ENCODE measurements at regions not wholly inside any gene's neighbourhood (a gene's known extent, or its start where the extent isn't known, plus 50 kb on each side); places are given as distances from the start of the nearest gene placed in this dataset.

DNA sequence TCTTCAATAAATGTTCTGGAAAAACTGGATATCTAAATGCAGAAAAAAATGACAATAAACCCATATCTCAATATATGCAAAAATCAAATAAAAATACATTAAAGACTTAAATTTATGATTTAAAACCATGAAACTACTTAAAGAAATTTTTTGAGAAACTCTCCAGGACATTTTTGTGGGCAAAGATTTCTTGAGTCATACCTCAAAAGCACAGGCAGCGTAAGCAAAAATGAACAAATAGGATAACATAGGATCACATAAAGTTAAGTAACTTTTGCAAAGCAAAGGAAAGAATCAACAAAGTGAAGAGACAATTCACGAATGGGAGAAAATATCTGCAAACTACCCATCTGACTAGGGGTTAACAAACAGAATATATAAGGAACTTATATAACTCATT lies 1545.5 kb downstream of the SUCLG1 start:
- no peak for DNase-seq (ENCODE audit: low read depth)
- TF ChIP-seq, protein P1, sequence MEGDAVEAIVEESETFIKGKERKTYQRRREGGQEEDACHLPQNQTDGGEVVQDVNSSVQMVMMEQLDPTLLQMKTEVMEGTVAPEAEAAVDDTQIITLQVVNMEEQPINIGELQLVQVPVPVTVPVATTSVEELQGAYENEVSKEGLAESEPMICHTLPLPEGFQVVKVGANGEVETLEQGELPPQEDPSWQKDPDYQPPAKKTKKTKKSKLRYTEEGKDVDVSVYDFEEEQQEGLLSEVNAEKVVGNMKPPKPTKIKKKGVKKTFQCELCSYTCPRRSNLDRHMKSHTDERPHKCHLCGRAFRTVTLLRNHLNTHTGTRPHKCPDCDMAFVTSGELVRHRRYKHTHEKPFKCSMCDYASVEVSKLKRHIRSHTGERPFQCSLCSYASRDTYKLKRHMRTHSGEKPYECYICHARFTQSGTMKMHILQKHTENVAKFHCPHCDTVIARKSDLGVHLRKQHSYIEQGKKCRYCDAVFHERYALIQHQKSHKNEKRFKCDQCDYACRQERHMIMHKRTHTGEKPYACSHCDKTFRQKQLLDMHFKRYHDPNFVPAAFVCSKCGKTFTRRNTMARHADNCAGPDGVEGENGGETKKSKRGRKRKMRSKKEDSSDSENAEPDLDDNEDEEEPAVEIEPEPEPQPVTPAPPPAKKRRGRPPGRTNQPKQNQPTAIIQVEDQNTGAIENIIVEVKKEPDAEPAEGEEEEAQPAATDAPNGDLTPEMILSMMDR (IDR thresholded peaks at IDR 0.05; ENCODE audit: control insufficient read depth, extremely low read depth, insufficient read depth) = no peak
- no peak overlapping the region for H3K4me3 ChIP-seq (ENCODE audit: low read depth, low read length)

DNA sequence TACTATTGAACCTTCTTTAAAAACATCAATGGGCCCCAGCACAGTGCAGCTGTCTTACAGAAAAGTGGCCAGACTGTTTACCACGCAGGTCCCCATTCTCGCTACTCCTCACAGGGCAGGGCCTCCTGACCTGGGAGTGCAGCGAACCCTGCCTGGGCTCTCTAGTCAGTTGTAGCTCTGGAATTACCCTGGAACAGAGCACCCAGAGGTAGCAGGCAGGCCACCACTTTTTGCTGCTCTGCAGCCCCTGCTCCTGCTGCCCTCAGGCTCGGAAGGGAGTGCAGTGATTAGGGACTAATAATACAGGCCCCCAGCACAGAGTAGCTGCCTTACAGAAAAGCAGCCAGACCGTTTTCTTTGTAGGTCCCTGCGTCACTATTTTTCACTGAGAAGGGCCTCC lies 1563.0 kb downstream of the SUCLG1 start:
- no peak for DNase-seq (ENCODE audit: low read depth)
- no peak overlapping the region for H3K4me3 ChIP-seq (ENCODE audit: low read depth, low read length)
- TF ChIP-seq, protein P1 (IDR thresholded peaks at IDR 0.05; ENCODE audit: control insufficient read depth, extremely low read depth, insufficient read depth) = no peak

DNA sequence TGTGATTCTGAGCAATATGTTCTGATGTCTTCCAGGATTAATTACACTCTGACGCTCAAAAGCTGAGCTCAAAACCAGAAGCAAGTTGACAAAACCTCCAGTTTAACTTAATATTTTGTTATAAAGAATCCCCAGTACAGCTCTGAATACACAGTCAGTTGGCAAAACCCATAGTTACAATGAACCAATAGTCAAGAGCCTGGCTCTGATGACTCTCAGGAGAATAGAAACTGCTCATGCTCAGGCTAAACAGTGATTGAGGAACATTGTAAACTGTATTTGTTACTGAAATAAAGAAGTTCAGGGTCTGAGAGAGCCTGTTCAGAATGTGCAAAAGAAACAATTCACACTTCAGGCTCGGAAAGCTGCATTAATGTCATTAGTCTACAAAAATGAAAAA lies 1565.9 kb downstream of the SUCLG1 start:
- H3K4me3 ChIP-seq (ENCODE audit: low read depth, low read length) = no peak overlapping the region
- TF ChIP-seq, protein P1 (IDR thresholded peaks at IDR 0.05; ENCODE audit: control insufficient read depth, extremely low read depth, insufficient read depth) = no peak
- no peak for DNase-seq (ENCODE audit: low read depth)

DNA sequence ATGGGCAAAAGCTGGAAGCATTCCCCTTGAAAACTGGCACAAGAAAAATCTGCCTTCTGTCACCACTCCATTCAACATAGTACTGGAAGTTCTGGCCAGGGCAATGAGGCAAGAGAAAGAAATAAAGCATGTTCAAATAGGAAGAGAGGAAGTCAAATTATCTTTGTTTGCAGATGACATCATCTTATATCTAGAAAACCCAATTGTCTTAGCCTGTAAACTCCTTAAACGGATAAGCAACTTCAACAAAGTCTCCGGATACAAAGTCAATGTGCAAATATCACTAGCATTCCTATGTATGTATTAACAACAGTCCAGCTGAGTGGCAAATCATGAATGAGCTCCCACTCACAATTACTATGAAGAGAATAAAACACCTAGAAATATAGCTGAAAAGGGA lies 1579.3 kb downstream of the SUCLG1 start:
- peak; percentile 51 for DNase-seq (ENCODE audit: low read depth)
- TF ChIP-seq, protein P1 (IDR thresholded peaks at IDR 0.05; ENCODE audit: control insufficient read depth, extremely low read depth, insufficient read depth) = no peak
- no peak overlapping the region for H3K4me3 ChIP-seq (ENCODE audit: low read depth, low read length)

DNA sequence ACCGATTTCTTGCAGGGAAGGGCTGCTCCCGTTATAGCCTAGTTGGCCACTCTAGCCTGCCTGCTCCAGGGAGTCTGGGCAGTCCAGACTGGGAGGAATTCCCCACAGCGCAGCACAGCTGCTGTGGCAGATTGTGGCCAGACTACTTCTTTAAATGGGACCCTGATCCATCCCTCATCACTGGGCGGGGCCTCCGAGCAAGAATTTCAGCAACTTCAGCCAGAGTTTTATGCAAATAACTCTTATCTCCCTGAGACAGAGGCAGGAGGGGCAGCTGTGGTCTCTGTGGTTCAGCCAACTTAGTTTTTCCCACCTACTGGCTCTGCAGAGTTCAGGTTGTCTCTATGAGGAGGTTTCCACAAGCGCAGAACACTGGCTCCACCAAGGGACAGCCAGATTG lies 1583.2 kb downstream of the SUCLG1 start:
- no peak overlapping the region for H3K4me3 ChIP-seq (ENCODE audit: low read depth, low read length)
- no peak for DNase-seq (ENCODE audit: low read depth)
- TF ChIP-seq, protein P1 (IDR thresholded peaks at IDR 0.05; ENCODE audit: control insufficient read depth, extremely low read depth, insufficient read depth) = no peak

DNA sequence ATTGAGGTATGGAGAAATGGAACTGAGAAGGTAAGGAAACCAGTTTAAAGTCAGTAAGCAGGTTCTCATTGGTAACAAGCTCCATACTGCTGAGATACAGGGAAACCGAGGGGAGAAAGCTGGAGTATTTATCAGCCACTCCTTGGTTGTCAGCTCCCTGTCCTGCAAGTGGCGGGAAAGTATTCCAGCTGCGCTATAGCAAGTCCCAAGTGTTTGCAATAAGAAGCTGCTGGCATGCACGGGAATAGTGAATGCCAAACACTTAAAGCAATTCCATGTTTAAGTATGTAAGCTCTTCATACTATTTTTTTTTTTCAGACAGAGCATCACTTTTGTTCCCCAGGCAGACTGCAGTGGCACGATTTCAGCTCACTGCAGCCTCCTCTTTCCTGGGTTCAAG lies 1601.1 kb downstream of the SUCLG1 start:
- TF ChIP-seq, protein P1 (IDR thresholded peaks at IDR 0.05; ENCODE audit: control insufficient read depth, extremely low read depth, insufficient read depth) = no peak
- DNase-seq (ENCODE audit: low read depth) = no peak
- H3K4me3 ChIP-seq (ENCODE audit: low read depth, low read length) = no peak overlapping the region

DNA sequence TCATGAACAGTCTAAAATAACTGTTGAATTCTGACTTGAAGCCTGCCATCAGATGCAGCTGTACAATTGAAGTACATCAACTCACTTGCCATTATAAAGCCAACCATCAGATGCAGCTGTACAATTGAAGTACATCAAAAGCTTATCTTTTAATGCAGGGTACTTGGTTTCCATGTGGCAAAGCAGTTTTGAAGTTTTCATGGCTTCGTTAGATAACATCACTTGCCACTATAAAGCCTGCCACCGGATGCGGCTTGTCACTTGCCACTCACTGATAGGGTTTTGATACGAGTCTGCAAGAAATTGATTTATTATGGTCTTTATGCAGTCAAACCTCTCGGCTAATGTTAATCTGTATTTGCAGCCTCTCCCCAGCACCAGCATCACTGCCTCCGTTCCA lies 1605.8 kb downstream of the SUCLG1 start:
- DNase-seq (ENCODE audit: low read depth) = no peak
- TF ChIP-seq, protein P1 (IDR thresholded peaks at IDR 0.05; ENCODE audit: control insufficient read depth, extremely low read depth, insufficient read depth) = no peak
- H3K4me3 ChIP-seq (ENCODE audit: low read depth, low read length) = no peak overlapping the region
